HepG2 (cell line): ENCODE measurements at regions not wholly inside any gene's neighbourhood (a gene's known extent, or its start where the extent isn't known, plus 50 kb on each side); places are given as distances from the start of the nearest gene placed in this dataset.

Source experiments
- ARHGAP35 ChIP-seq: sonication (generic); formaldehyde crosslinking; IDR thresholded peaks from 2 replicates; pipeline ENCODE4 v1.9.0; 2022; ENCODE audit warnings: mild to moderate bottlenecking, inconsistent platforms, moderate library complexity, missing genetic modification reagents, borderline replicate concordance
- GTF2F1 ChIP-seq: fragments of 150-350 bp; IDR thresholded peaks from 2 replicates; pipeline ENCODE4 v1.6.1; 2014; ENCODE audit warnings: low read length
- HNF4A ChIP-seq: sonication (generic); formaldehyde crosslinking; IDR thresholded peaks from 2 replicates; pipeline ENCODE4 v1.4.0; 2020; ENCODE audit warnings: missing genetic modification reagents
- JUNB ChIP-seq: sonication (generic); formaldehyde crosslinking; IDR thresholded peaks from 2 replicates; pipeline ENCODE4 v1.8.0; 2022; ENCODE audit warnings: missing genetic modification reagents, mild to moderate bottlenecking, borderline replicate concordance
- SRF ChIP-seq: IDR thresholded peaks from 2 replicates; pipeline ENCODE4 v1.6.1; 2011; ENCODE audit warnings: mild to moderate bottlenecking, low read depth, low read length, moderate library complexity
- TAF1 ChIP-seq: sonication (generic); formaldehyde crosslinking; IDR thresholded peaks from 2 replicates; pipeline ENCODE4 v1.4.0; 2020; ENCODE audit warnings: missing genetic modification reagents
- ZNF530 ChIP-seq: sonication (generic); formaldehyde crosslinking; IDR thresholded peaks from 2 replicates; pipeline ENCODE4 v1.5.0; 2020; ENCODE audit warnings: low read depth, mild to moderate bottlenecking, missing genetic modification reagents
- TF ChIP-seq, protein P1 (sequence below): sonication (generic); formaldehyde crosslinking; IDR thresholded peaks from 2 replicates; pipeline ENCODE4 v1.4.0; 2020; ENCODE audit warnings: low read depth, missing genetic modification reagents

DNA sequence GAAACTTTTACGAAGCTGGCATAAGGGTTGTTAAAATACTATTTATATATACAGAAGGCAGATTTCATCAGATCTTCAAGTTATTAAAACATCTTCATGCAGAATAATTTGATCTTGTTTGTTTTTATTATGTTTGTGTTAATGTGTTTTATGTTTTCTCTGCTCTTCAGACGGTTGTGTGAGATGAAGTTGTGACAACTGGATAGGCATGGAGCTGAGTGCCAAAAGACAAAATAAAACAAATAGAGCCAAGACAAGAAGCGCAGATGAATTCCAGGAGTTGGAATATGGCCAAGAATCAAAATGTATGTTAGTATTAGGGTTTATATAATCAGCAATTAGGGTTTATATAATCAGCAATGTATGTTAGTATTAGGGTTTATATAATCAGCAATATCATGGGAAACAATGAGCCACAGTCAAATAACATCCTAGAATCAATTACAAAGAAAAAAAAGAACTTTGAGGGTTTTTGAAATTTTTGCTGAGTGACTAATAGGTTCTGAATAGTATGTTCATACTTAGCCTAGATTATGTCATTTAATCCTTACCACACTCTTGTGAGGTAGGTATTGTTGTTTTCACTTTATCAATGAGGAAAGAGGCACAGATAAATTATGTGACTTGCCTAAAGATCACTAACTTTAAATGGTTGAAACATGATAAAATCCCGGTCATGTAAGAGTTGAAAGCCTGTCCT, 488.0 kb upstream of the STEAP1 start:
- TF ChIP-seq, protein P1, sequence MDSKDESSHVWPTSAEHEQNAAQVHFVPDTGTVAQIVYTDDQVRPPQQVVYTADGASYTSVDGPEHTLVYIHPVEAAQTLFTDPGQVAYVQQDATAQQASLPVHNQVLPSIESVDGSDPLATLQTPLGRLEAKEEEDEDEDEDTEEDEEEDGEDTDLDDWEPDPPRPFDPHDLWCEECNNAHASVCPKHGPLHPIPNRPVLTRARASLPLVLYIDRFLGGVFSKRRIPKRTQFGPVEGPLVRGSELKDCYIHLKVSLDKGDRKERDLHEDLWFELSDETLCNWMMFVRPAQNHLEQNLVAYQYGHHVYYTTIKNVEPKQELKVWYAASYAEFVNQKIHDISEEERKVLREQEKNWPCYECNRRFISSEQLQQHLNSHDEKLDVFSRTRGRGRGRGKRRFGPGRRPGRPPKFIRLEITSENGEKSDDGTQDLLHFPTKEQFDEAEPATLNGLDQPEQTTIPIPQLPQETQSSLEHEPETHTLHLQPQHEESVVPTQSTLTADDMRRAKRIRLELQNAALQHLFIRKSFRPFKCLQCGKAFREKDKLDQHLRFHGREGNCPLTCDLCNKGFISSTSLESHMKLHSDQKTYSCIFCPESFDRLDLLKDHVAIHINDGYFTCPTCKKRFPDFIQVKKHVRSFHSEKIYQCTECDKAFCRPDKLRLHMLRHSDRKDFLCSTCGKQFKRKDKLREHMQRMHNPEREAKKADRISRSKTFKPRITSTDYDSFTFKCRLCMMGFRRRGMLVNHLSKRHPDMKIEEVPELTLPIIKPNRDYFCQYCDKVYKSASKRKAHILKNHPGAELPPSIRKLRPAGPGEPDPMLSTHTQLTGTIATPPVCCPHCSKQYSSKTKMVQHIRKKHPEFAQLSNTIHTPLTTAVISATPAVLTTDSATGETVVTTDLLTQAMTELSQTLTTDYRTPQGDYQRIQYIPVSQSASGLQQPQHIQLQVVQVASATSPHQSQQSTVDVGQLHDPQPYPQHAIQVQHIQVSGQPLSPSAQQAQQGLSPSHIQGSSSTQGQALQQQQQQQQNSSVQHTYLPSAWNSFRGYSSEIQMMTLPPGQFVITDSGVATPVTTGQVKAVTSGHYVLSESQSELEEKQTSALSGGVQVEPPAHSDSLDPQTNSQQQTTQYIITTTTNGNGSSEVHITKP (CRISPR knock-in tag), result no peak
- no peak for TF ChIP-seq HNF4A
- no peak for TF ChIP-seq ZNF530 (CRISPR knock-in tag)
- TF ChIP-seq SRF, result no peak
- no peak for TF ChIP-seq JUNB
- no peak for TF ChIP-seq ARHGAP35 (CRISPR knock-in tag)
- no peak for TF ChIP-seq TAF1 (CRISPR knock-in tag)
- TF ChIP-seq GTF2F1, result no peak
